B cell (primary cell): ENCODE measurements at regions not wholly inside any gene's neighbourhood (a gene's known extent, or its start where the extent isn't known, plus 50 kb on each side); places are given as distances from the start of the nearest gene placed in this dataset.

Experiments
- ATAC-seq: fragments of 200-7000 bp; cut with Tn5 transposase; one replicate; pipeline ENCODE4 v1.10.0; 2021; ENCODE audit warnings: low read depth, mild to moderate bottlenecking, moderate number of reproducible peaks, moderate library complexity
- CTCF ChIA-PET: fragments of 350-600 bp; sonication (Branson Sonifier 250); formaldehyde crosslinking; loops from one replicate; lab custom pipeline; 2021; ENCODE audit warnings: antibody characterized with exemption, inconsistent platforms; lab: Charles Lee
- POLR2A ChIA-PET: fragments of 350-600 bp; sonication (Branson Sonifier 250); formaldehyde crosslinking; loops from one replicate; lab custom pipeline; 2021; ENCODE audit warnings: antibody characterized with exemption; lab: Charles Lee
- DNase-seq: peaks from one replicate; pipeline ENCODE4 v3.0.0; 2013
- H2AFZ ChIP-seq: 2 replicates; pipeline ENCODE4 v1.6.1; 2012; ENCODE audit warnings: mild to moderate bottlenecking, low read depth, low read length; ENCODE audit not compliant: insufficient read depth, poor library complexity, severe bottlenecking
- H3K27ac ChIP-seq, 2 donors: 1 replicate in 1 of 2; 2 replicates in 1 of 2; pipeline ENCODE4 v1.5.1; 2012 to 2013; ENCODE audit warnings: low read length in 2 of 2, mild to moderate bottlenecking in 2 of 2, moderate library complexity in 1 of 2
- H3K27me3 ChIP-seq, 4 experiments: fragments of 200-600 bp in 1 of 4; sonication (generic) in 1 of 4; replicated peaks in 1 of 4; 1 replicate in 2 of 4; 2 replicates in 2 of 4; pipeline versions ENCODE4 v1.6.1 to v1.7.0; 2013 to 2016; ENCODE audit warnings: low read length in 3 of 4, mild to moderate bottlenecking in 2 of 4, mixed read lengths in 1 of 4, moderate library complexity in 1 of 4; ENCODE audit not compliant: insufficient read depth in 4 of 4, control insufficient read depth in 3 of 4; ENCODE audit errors: control extremely low read depth in 1 of 4
- H3K36me3 ChIP-seq, 2 experiments: replicated peaks in 1 of 2; 1 replicate in 1 of 2; 2 replicates in 1 of 2; pipeline versions ENCODE4 v1.6.1 to v1.7.1; 2013; ENCODE audit warnings: low read length in 1 of 2; ENCODE audit not compliant: insufficient read depth in 2 of 2, control insufficient read depth in 1 of 2; ENCODE audit errors: control extremely low read depth in 1 of 2, extremely low read depth in 1 of 2
- H3K4me1 ChIP-seq, 2 donors: fragments of 200-600 bp in 1 of 2; sonication (generic) in 1 of 2; 1 replicate in 1 of 2; 2 replicates in 1 of 2; pipeline versions ENCODE4 v1.5.1 to v1.6.1; 2013 to 2017; ENCODE audit warnings: low read length in 2 of 2; ENCODE audit not compliant: control insufficient read depth in 2 of 2, insufficient read depth in 2 of 2
- H3K4me2 ChIP-seq: replicated peaks from 2 replicates; pipeline ENCODE3; 2012; ENCODE audit warnings: mild to moderate bottlenecking, low read depth, low read length; ENCODE audit not compliant: poor library complexity, severe bottlenecking
- H3K4me3 ChIP-seq, 5 experiments: fragments of 200-600 bp in 1 of 5; sonication (generic) in 1 of 5; 1 replicate in 3 of 5; 2 replicates in 2 of 5; pipeline versions ENCODE4 v1.5.1 to v1.7.0; 2011 to 2016; ENCODE audit warnings: low read length in 4 of 5, mild to moderate bottlenecking in 4 of 5, low read depth in 2 of 5, control low read depth in 1 of 5, moderate library complexity in 1 of 5; ENCODE audit not compliant: insufficient read depth in 1 of 5; ENCODE audit errors: control extremely low read depth in 1 of 5, extremely low read depth in 1 of 5
- H3K79me2 ChIP-seq: fragments of 200-600 bp; sonication (generic); one replicate; pipeline ENCODE4 v1.6.0; 2016; ENCODE audit warnings: low read length; ENCODE audit not compliant: control insufficient read depth, insufficient read depth
- H3K9ac ChIP-seq: fragments of 200-600 bp; sonication (generic); 2 replicates; pipeline ENCODE4 v1.6.1; 2017; ENCODE audit warnings: mild to moderate bottlenecking, low read length, moderate library complexity
- H3K9me3 ChIP-seq, 3 donors: one replicate each; pipeline versions ENCODE4 v1.6.1 to v1.7.1; 2013; ENCODE audit warnings: low read length in 2 of 3; ENCODE audit not compliant: control insufficient read depth in 2 of 3, insufficient read depth in 1 of 3; ENCODE audit errors: control extremely low read depth in 1 of 3
- H4K20me1 ChIP-seq: 2 replicates; pipeline ENCODE4 v1.6.0; 2012; ENCODE audit warnings: mild to moderate bottlenecking, low read length; ENCODE audit not compliant: insufficient read depth, control insufficient read depth, poor library complexity, severe bottlenecking
- H3K27ac Mint-ChIP-seq: one replicate; pipeline ENCODE4 v1.8.0; 2021; ENCODE audit warnings: mixed read lengths
- H3K27me3 Mint-ChIP-seq: one replicate; pipeline ENCODE4 v1.8.0; 2021; ENCODE audit warnings: mixed read lengths
- H3K4me1 Mint-ChIP-seq: one replicate; pipeline ENCODE4 v1.8.0; 2021; ENCODE audit warnings: mixed read lengths
- H3K4me3 Mint-ChIP-seq: one replicate; pipeline ENCODE4 v1.8.0; 2021; ENCODE audit warnings: mixed read lengths
- H3K9me3 Mint-ChIP-seq: one replicate; pipeline ENCODE4 v1.8.0; 2022; ENCODE audit warnings: mixed read lengths; ENCODE audit not compliant: insufficient read depth
- CTCF ChIP-seq: fragments of 200-600 bp; IDR thresholded peaks from one replicate; pipeline ENCODE4 v1.8.0; 2022; ENCODE audit warnings: antibody characterized with exemption, mild to moderate bottlenecking
- EZH2 ChIP-seq: IDR thresholded peaks from 2 replicates; pipeline ENCODE4 v1.6.1; 2012; ENCODE audit warnings: borderline replicate concordance, low read depth, mild to moderate bottlenecking, moderate library complexity, low read length; ENCODE audit not compliant: insufficient read depth, poor library complexity, severe bottlenecking
- WGBS: methylation state at CpG from one replicate; pipeline ENCODE4 v1.1.5; 2013; ENCODE audit warnings: missing lambda C conversion rate; ENCODE audit not compliant: insufficient coverage; 5-methylcytosine and 5-hydroxymethylcytosine counted together
- intact Hi-C: fragments of 100-400 bp; cut with micrococcal nuclease; formaldehyde crosslinking; loops from one replicate; pipeline ENCODE4 v1.10.0; 2022

GRCh38 chr5:145162626-145163025, 672.5 kb downstream of the PRELID2 start:
- no peaks in the 10 kb centered on the region for H3K36me3 ChIP-seq
- ChIA-PET POLR2A (no interaction called here), CTCF (no interaction called here)
- H4K20me1 ChIP-seq = no peaks in the 10 kb centered on the region
- Mint-ChIP-seq H3K4me1 (no peaks in the 10 kb centered on the region), H3K27me3 (no peaks in the 10 kb centered on the region), H3K9me3 (no peaks in the 10 kb centered on the region), H3K4me3 (no peak overlapping the region), H3K27ac (no peak overlapping the region)
- no peaks in the 10 kb centered on the region for H3K27me3 ChIP-seq
- H3K27ac ChIP-seq = no peak overlapping the region
- no peaks in the 10 kb centered on the region for H3K4me1 ChIP-seq
- H3K4me2 ChIP-seq = no peak overlapping the region
- no peak overlapping the region for H2AFZ ChIP-seq
- no peaks in the 10 kb centered on the region for H3K79me2 ChIP-seq
- DNase-seq = no peak
- TF ChIP-seq CTCF (no peak), EZH2 (no peak)
- no peak overlapping the region for H3K9ac ChIP-seq
- intact Hi-C loops = no loop called here
- no peaks in the 10 kb centered on the region for H3K9me3 ChIP-seq
- ATAC-seq = no peak
- H3K4me3 ChIP-seq = no peak overlapping the region

GRCh38 chr5:145161391-145161790, 673.8 kb downstream of the PRELID2 start:
- H3K4me2 ChIP-seq = no peak overlapping the region
- H3K79me2 ChIP-seq = no peaks in the 10 kb centered on the region
- no peaks in the 10 kb centered on the region for H3K27me3 Mint-ChIP-seq
- H3K27ac Mint-ChIP-seq = no peak overlapping the region
- no peaks in the 10 kb centered on the region for H3K36me3 ChIP-seq
- CTCF ChIA-PET = no interaction called here
- no peak for TF ChIP-seq CTCF
- TF ChIP-seq EZH2 = no peak
- DNase-seq (no peak), ATAC-seq (no peak)
- no peak overlapping the region for H3K27ac ChIP-seq
- POLR2A ChIA-PET = no interaction called here
- WGBS = 91% methylated on average over 3 of the region's 3 CpGs
- intact Hi-C loops = no loop called here
- H3K4me3 ChIP-seq = no peak overlapping the region
- H3K4me1 Mint-ChIP-seq = no peaks in the 10 kb centered on the region
- no peak overlapping the region for H3K9ac ChIP-seq
- H4K20me1 ChIP-seq = no peaks in the 10 kb centered on the region
- no peaks in the 10 kb centered on the region for H3K27me3 ChIP-seq
- H3K9me3 ChIP-seq = no peaks in the 10 kb centered on the region
- no peak overlapping the region for H2AFZ ChIP-seq
- H3K9me3 Mint-ChIP-seq = no peaks in the 10 kb centered on the region
- no peak overlapping the region for H3K4me3 Mint-ChIP-seq
- H3K4me1 ChIP-seq = no peaks in the 10 kb centered on the region
